IMR-90 (cell line): ENCODE measurements at regions not wholly inside any gene's neighbourhood (a gene's known extent, or its start where the extent isn't known, plus 50 kb on each side); places are given as distances from the start of the nearest gene placed in this dataset.
A peak's percentile ranks its signal among the peaks of the same experiment; 100 is the strongest.

Experiments used
- ATAC-seq: fragments of 200-7000 bp; cut with Tn5 transposase; 2 replicates; pipeline ENCODE4 v1.9.1; 2020; ENCODE audit warnings: low read depth, mild to moderate bottlenecking, moderate library complexity
- BruUV-seq: library from RNA; stranded (reverse); fragments of 400-500 nt; replicated peaks from 2 replicates; lab custom pipeline; 2021; lab: Mats Ljungman, UMichigan
- CTCF ChIA-PET: fragments of 300-600 bp; formaldehyde crosslinking; extraction: SDS; loops from one replicate; lab custom pipeline; 2021; ENCODE audit warnings: antibody characterized with exemption; lab: Yijun Ruan, JAX
- POLR2A ChIA-PET: fragments of 300-600 bp; sonication (Branson Sonifier 250); formaldehyde crosslinking; loops from one replicate; lab custom pipeline; 2022; ENCODE audit warnings: antibody characterized with exemption; ENCODE audit not compliant: unreplicated experiment; lab: Charles Lee
- DNase-seq: peaks from one replicate; pipeline ENCODE4 v3.0.0; 2013
- H2AFZ ChIP-seq: replicated peaks from 2 replicates; pipeline ENCODE3; 2013; ENCODE audit warnings: low read length, mild to moderate bottlenecking; ENCODE audit not compliant: poor library complexity
- H2AK5ac ChIP-seq: 2 replicates; pipeline ENCODE4 v1.6.1; 2013; ENCODE audit warnings: low read depth, low read length, inconsistent platforms
- H2AK9ac ChIP-seq: replicated peaks from 2 replicates; pipeline ENCODE3; 2013; ENCODE audit warnings: mild to moderate bottlenecking, low read depth, low read length, moderate library complexity; ENCODE audit not compliant: poor library complexity
- H2BK120ac ChIP-seq: 2 replicates; pipeline ENCODE4 v1.6.1; 2013; ENCODE audit warnings: low read depth, low read length, inconsistent platforms
- H2BK15ac ChIP-seq: 3 replicates; pipeline ENCODE4 v1.6.1; 2013; ENCODE audit warnings: low read depth, low read length, inconsistent platforms
- H2BK20ac ChIP-seq: 2 replicates; pipeline ENCODE4 v1.6.1; 2013; ENCODE audit warnings: low read depth, mild to moderate bottlenecking, inconsistent platforms, low read length, moderate library complexity
- H2BK5ac ChIP-seq: 2 replicates; pipeline ENCODE4 v1.6.1; 2013; ENCODE audit warnings: mild to moderate bottlenecking, low read depth, low read length, inconsistent platforms; ENCODE audit not compliant: poor library complexity, severe bottlenecking
- H3K14ac ChIP-seq: replicated peaks from 2 replicates; pipeline ENCODE4 v1.6.1; 2013; ENCODE audit warnings: low read depth, low read length, inconsistent platforms
- H3K18ac ChIP-seq: 2 replicates; pipeline ENCODE4 v1.6.1; 2013; ENCODE audit warnings: low read depth, low read length, control low read depth
- H3K23ac ChIP-seq: 2 replicates; pipeline ENCODE4 v1.6.1; 2013; ENCODE audit warnings: low read depth, low read length, inconsistent platforms
- H3K27ac ChIP-seq: 2 replicates; pipeline ENCODE4 v1.5.1; 2013; ENCODE audit warnings: mild to moderate bottlenecking, control low read depth, low read length; ENCODE audit not compliant: insufficient read depth
- H3K27me3 ChIP-seq: 2 replicates; pipeline ENCODE4 v1.6.1; 2013; ENCODE audit warnings: low read length; ENCODE audit not compliant: control insufficient read depth, insufficient read depth
- H3K36me3 ChIP-seq: 2 replicates; pipeline ENCODE4 v1.6.1; 2013; ENCODE audit warnings: low read length, mixed read lengths; ENCODE audit not compliant: control insufficient read depth, insufficient read depth
- H3K4ac ChIP-seq: 2 replicates; pipeline ENCODE4 v1.6.1; 2013; ENCODE audit warnings: low read depth, low read length, inconsistent platforms
- H3K4me1 ChIP-seq: 2 replicates; pipeline ENCODE4 v1.6.1; 2013; ENCODE audit warnings: low read length, mixed read lengths; ENCODE audit not compliant: control insufficient read depth, insufficient read depth
- H3K4me2 ChIP-seq: 2 replicates; pipeline ENCODE4 v1.6.1; 2013; ENCODE audit warnings: low read depth, mild to moderate bottlenecking, control low read depth, low read length, moderate library complexity
- H3K4me3 ChIP-seq: 2 replicates; pipeline ENCODE4 v1.5.1; 2013; ENCODE audit warnings: low read depth, mild to moderate bottlenecking, control low read depth, low read length, moderate library complexity; ENCODE audit not compliant: insufficient read depth
- H3K56ac ChIP-seq: 2 replicates; pipeline ENCODE4 v1.6.1; 2013; ENCODE audit warnings: low read length, inconsistent platforms; ENCODE audit not compliant: insufficient read depth; ENCODE audit errors: extremely low read depth
- H3K79me1 ChIP-seq, 2 experiments: 2 replicates each; pipeline ENCODE4 v1.6.1; 2013; ENCODE audit warnings: low read length in 2 of 2, inconsistent platforms in 1 of 2, low read depth in 1 of 2
- H3K9ac ChIP-seq: 2 replicates; pipeline ENCODE4 v1.6.1; 2013; ENCODE audit warnings: low read depth, low read length, control low read depth
- H3K9me1 ChIP-seq: 2 replicates; pipeline ENCODE4 v1.6.1; 2013; ENCODE audit warnings: low read length, inconsistent platforms; ENCODE audit not compliant: insufficient read depth
- H3K9me3 ChIP-seq: 2 replicates; pipeline ENCODE4 v1.6.1; 2013; ENCODE audit warnings: low read length; ENCODE audit not compliant: control insufficient read depth, insufficient read depth
- H4K20me1 ChIP-seq: 2 replicates; pipeline ENCODE4 v1.6.1; 2013; ENCODE audit warnings: low read length, inconsistent platforms; ENCODE audit not compliant: insufficient read depth
- H4K5ac ChIP-seq: 2 replicates; pipeline ENCODE4 v1.6.1; 2013; ENCODE audit warnings: mild to moderate bottlenecking, low read depth, low read length, control low read depth
- H4K8ac ChIP-seq, 2 experiments: 2 replicates each; pipeline ENCODE4 v1.6.1; 2013; ENCODE audit warnings: low read depth in 2 of 2, low read length in 2 of 2, control low read depth in 1 of 2, inconsistent platforms in 1 of 2
- H4K91ac ChIP-seq: 2 replicates; pipeline ENCODE4 v1.6.1; 2013; ENCODE audit warnings: low read depth, low read length, inconsistent platforms; ENCODE audit not compliant: insufficient read depth
- MAFK ChIP-seq: IDR thresholded peaks from 2 replicates; pipeline ENCODE4 v1.6.1; 2012; ENCODE audit warnings: low read depth, low read length, improper control_type of control experiment
- USF2 ChIP-seq: fragments of 150-350 bp; IDR thresholded peaks from 2 replicates; pipeline ENCODE4 v1.6.1; 2017; ENCODE audit warnings: mild to moderate bottlenecking, antibody characterized with exemption, low read length, low read depth
- WGBS, 2 experiments: methylation state at CpG; one replicate each; pipeline versions ENCODE4 v1.1.5 to v1.1.7; 2013; ENCODE audit warnings: missing lambda C conversion rate in 2 of 2; ENCODE audit not compliant: insufficient read length in 1 of 2; ENCODE audit errors: extremely low coverage in 2 of 2; 5-methylcytosine and 5-hydroxymethylcytosine counted together
- dilution Hi-C: fragments of 300-500 bp; cut with HindIII; formaldehyde crosslinking; loops from one replicate; pipeline ENCODE4 v1.14.3; 2018; ENCODE audit warnings: low sequenced_read_pairs; ENCODE audit not compliant: unreplicated experiment
- in situ Hi-C: fragments of 300-500 bp; cut with MboI; formaldehyde crosslinking; loops from 3 replicates; pipeline ENCODE4 v1.14.3; 2019; ENCODE audit warnings: low sequenced_read_pairs, inconsistent platforms, mixed read lengths
- intact Hi-C: fragments of 100-400 bp; cut with micrococcal nuclease; formaldehyde crosslinking; loops from 2 replicates; pipeline ENCODE4 v1.10.0; 2022

DNA sequence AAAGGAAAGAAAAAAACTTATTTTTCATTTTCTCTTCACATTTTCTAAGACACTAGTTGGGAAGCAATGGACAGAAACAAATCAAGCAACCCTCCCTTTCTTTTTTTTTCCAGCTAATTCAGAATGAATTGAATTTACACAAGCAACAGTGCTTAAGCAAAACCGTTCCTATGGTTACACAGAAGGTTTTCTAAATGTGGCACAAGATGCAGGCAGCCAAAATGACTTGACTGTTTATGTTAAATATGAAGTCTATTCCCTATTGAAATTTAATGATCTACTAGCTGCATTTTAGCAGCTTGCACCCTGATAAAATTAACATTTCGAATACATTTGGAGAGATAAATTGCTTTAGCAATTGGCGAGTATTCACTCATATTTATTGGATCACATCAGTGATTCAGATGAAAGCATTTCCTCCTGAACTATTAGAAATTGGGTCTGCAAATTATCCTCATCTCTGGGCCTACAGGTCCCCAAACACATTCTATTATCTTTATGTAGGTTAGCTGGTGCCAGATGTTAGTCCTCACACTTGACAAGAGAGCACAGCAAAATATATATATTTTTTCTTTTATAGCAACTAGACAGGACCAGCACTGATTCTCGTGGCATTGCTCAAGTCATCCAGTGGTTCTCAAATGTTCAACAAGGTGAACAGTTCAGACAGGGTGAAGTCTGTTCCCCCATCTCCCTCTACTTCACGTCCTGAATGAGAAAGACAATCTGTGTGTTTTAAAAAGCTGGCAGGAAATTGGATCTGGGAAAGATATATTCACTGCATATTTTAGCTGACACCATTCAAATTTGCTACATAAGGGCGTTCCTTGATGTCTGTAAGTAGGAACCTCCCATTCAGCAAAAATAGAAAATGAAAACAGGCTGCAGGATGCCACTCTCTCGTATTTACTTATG is 463.6 kb upstream of the KCNMB2 start:
- no peak overlapping the region for H3K4me2 ChIP-seq
- DNase-seq (peak; percentile 56), ATAC-seq (peak; percentile 27; the same call in 1 of the 2 replicates)
- no peak overlapping the region for H3K4ac ChIP-seq
- no peak overlapping the region for H4K5ac ChIP-seq
- H3K4me1 ChIP-seq = no peaks in the 10 kb centered on the region; the same call in 1 of the 2 replicates
- H4K8ac ChIP-seq = no peak overlapping the region; a peak in 1 of 4 replicates
- no CpG with 5 or more reads among the region's 7 CpGs for WGBS, 2 experiments
- H4K91ac ChIP-seq = no peak overlapping the region
- no peak overlapping the region for H2BK120ac ChIP-seq
- no peak overlapping the region for H3K23ac ChIP-seq
- no peak overlapping the region; the same call in 2 of the 3 replicates for H2BK15ac ChIP-seq
- BruUV-seq = no TSS peak
- H3K27me3 ChIP-seq = no peaks in the 10 kb centered on the region
- ChIA-PET CTCF (no interaction called here), POLR2A (no interaction called here)
- H3K9ac ChIP-seq = no peak overlapping the region
- no peak overlapping the region for H3K27ac ChIP-seq
- no peak overlapping the region for H2BK5ac ChIP-seq
- H4K20me1 ChIP-seq = no peaks in the 10 kb centered on the region
- H3K9me1 ChIP-seq = no peaks in the 10 kb centered on the region
- H2AFZ ChIP-seq = no peak overlapping the region
- H3K14ac ChIP-seq = peak overlapping the region; percentile 62; the same call in 1 of the 2 replicates
- H2AK5ac ChIP-seq = no peak overlapping the region
- intact Hi-C loops = no loop called here
- no peak overlapping the region for H3K18ac ChIP-seq
- dilution Hi-C loops = no loop called here
- H3K36me3 ChIP-seq = no peaks in the 10 kb centered on the region
- no peaks in the 10 kb centered on the region for H3K79me1 ChIP-seq
- no peak overlapping the region for H3K4me3 ChIP-seq
- no peak for TF ChIP-seq USF2
- TF ChIP-seq MAFK = peak; percentile 29; the same call in 1 of the 2 replicates
- no peak overlapping the region; the same call in 1 of the 2 replicates for H2BK20ac ChIP-seq
- no peaks in the 10 kb centered on the region for H3K9me3 ChIP-seq
- no peak overlapping the region for H2AK9ac ChIP-seq
- no peak overlapping the region for H3K56ac ChIP-seq
- in situ Hi-C loops = no loop called here
